ENCODE measurements at regions not wholly inside any gene's neighbourhood (a gene's known extent, or its start where the extent isn't known, plus 50 kb on each side); places are given as distances from the start of the nearest gene placed in this dataset.

GRCh38 chr2:176769499-176770370 lies 442.9 kb upstream of the HNRNPA3 start:
- no peak overlapping the region for H3K27ac ChIP-seq
- ATAC-seq (ENCODE audit: insufficient number of reproducible peaks, low FRiP score, low read depth): no peak

GRCh38 chr2:176772816-176773215 lies 439.8 kb upstream of the HNRNPA3 start:
- DNase-seq (ENCODE audit: low spot score): no peak
- Histone ChIP-seq H3K4me3 (no peak overlapping the region), H3K4me1 (ENCODE audit: control insufficient read depth in 1 of 2, low read depth in 2 of 2) (no peaks in the 10 kb centered on the region), H3K36me3 (no peaks in the 10 kb centered on the region), H3K27ac (no peak overlapping the region), H3K9me3 (no peaks in the 10 kb centered on the region), H3K27me3 (replicated peaks; ENCODE audit: insufficient read depth) (no peaks in the 10 kb centered on the region)
- ATAC-seq (ENCODE audit: insufficient number of reproducible peaks, low FRiP score, low read depth): no peak
- TF ChIP-seq CTCF (IDR thresholded peaks at IDR 0.05): no peak

More at GRCh38 chr2:176769499-176770370, 442.9 kb upstream of the HNRNPA3 start:
- Histone ChIP-seq H3K27me3 (replicated peaks; ENCODE audit: insufficient read depth) (no peaks in the 10 kb centered on the region), H3K4me3 (no peak overlapping the region), H3K4me1 (ENCODE audit: control insufficient read depth in 1 of 2, low read depth in 2 of 2) (no peaks in the 10 kb centered on the region), H3K36me3 (no peaks in the 10 kb centered on the region), H3K9me3 (no peaks in the 10 kb centered on the region)
- no peak for DNase-seq (ENCODE audit: low spot score)
- no peak for TF ChIP-seq CTCF (IDR thresholded peaks at IDR 0.05)

- Histone ChIP-seq H3K9me3 (no peaks in the 10 kb centered on the region), H3K27ac (no peak overlapping the region), H3K27me3 (replicated peaks; ENCODE audit: insufficient read depth) (no peaks in the 10 kb centered on the region), H3K4me1 (ENCODE audit: control insufficient read depth in 1 of 2, low read depth in 2 of 2) (peaks cover 0 to 10% of the 10 kb centered on the region in 2 donors), H3K4me3 (no peak overlapping the region), H3K36me3 (no peaks in the 10 kb centered on the region)
- no peak for TF ChIP-seq CTCF (IDR thresholded peaks at IDR 0.05)
- DNase-seq (ENCODE audit: low spot score): no peak
- ATAC-seq (ENCODE audit: insufficient number of reproducible peaks, low FRiP score, low read depth): no peak
Measured at GRCh38 chr2:176774766-176775451, 437.7 kb upstream of the HNRNPA3 start.

GRCh38 chr2:176777262-176777661 lies 435.3 kb upstream of the HNRNPA3 start:
- Histone ChIP-seq H3K36me3 (no peaks in the 10 kb centered on the region), H3K27ac (no peak overlapping the region), H3K4me3 (no peak overlapping the region), H3K27me3 (replicated peaks; ENCODE audit: insufficient read depth) (no peaks in the 10 kb centered on the region), H3K4me1 (ENCODE audit: control insufficient read depth in 1 of 2, low read depth in 2 of 2) (peaks cover 0 to 10% of the 10 kb centered on the region in 2 donors), H3K9me3 (no peaks in the 10 kb centered on the region)
- DNase-seq (ENCODE audit: low spot score) (no peak), ATAC-seq (ENCODE audit: insufficient number of reproducible peaks, low FRiP score, low read depth) (no peak)
- no peak for TF ChIP-seq CTCF (IDR thresholded peaks at IDR 0.05)

GRCh38 chr2:176779917-176780316 lies 432.7 kb upstream of the HNRNPA3 start:
- no peak overlapping the region for H3K27ac ChIP-seq
- ATAC-seq (ENCODE audit: insufficient number of reproducible peaks, low FRiP score, low read depth): no peak
- no peak for TF ChIP-seq CTCF (IDR thresholded peaks at IDR 0.05)
- peaks cover 0 to 13% of the 10 kb centered on the region in 2 donors for H3K4me1 ChIP-seq (ENCODE audit: control insufficient read depth in 1 of 2, low read depth in 2 of 2)
- no peak for DNase-seq (ENCODE audit: low spot score)
- no peak overlapping the region for H3K4me3 ChIP-seq
- no peaks in the 10 kb centered on the region for H3K9me3 ChIP-seq
- H3K36me3 ChIP-seq: no peaks in the 10 kb centered on the region
- H3K27me3 ChIP-seq (replicated peaks; ENCODE audit: insufficient read depth): no peaks in the 10 kb centered on the region

Data from thoracic aorta (tissue), 2 donors.